Neuron (in vitro differentiated cells): ENCODE measurements at regions not wholly inside any gene's neighbourhood (a gene's known extent, or its start where the extent isn't known, plus 50 kb on each side); places are given as distances from the start of the nearest gene placed in this dataset.
"Not testable (repeated sequence)": the region's sequence is repeated elsewhere in the genome, so short reads cannot be mapped to it uniquely, and the experiment has no call there.

Source experiments
- H2AFZ ChIP-seq: one replicate; pipeline ENCODE4 v1.6.1; 2013; ENCODE audit warnings: low read depth, mild to moderate bottlenecking, inconsistent platforms, low read length, moderate library complexity
- H3K27me3 ChIP-seq: one replicate; pipeline ENCODE4 v1.6.1; 2013; ENCODE audit warnings: low read length; ENCODE audit not compliant: insufficient read depth
- H3K36me3 ChIP-seq: one replicate; pipeline ENCODE4 v1.6.1; 2013; ENCODE audit warnings: low read length; ENCODE audit not compliant: insufficient read depth
- H3K4me1 ChIP-seq: one replicate; pipeline ENCODE4 v1.6.1; 2013; ENCODE audit warnings: low read length; ENCODE audit not compliant: insufficient read depth
- H3K4me3 ChIP-seq: 2 replicates; pipeline ENCODE4 v1.5.1; 2013; ENCODE audit warnings: mild to moderate bottlenecking, low read length, moderate library complexity
- H3K9me3 ChIP-seq: one replicate; pipeline ENCODE4 v1.6.1; 2013; ENCODE audit warnings: low read length

DNA sequence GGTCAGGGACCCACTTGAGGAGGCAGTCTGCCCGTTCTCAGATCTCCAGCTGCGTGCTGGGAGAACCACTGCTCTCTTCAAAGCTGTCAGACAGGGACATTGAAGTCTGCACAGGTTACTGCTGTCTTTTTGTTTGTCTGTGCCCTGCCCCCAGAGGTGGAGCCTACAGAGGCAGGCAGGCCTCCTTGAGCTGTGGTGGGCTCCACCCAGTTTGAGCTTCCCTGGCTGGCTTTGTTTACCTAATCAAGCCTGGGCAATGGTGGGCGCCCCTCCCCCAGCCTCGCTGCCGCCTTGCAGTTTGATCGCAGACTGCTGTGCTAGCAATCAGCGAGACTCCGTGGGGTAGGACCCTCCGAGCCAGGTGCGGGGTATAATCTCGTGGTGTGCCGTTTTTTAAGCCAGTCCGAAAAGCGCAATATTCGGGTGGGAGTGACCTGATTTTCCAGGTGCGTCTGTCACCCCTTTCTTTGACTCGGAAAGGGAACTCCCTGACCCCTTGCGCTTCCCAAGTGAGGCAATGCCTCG lies 375.4 kb downstream of the HTR1B start:
- not testable (repeated sequence) for H2AFZ ChIP-seq, H3K36me3 ChIP-seq, H3K4me1 ChIP-seq, H3K9me3 ChIP-seq, H3K4me3 ChIP-seq, H3K27me3 ChIP-seq

- no peaks in the 10 kb centered on the region for H3K27me3 ChIP-seq
- no peaks in the 10 kb centered on the region for H3K4me1 ChIP-seq
- H3K4me3 ChIP-seq: no peak overlapping the region
- H3K9me3 ChIP-seq: no peaks in the 10 kb centered on the region
- no peak overlapping the region for H2AFZ ChIP-seq
- H3K36me3 ChIP-seq: no peaks in the 10 kb centered on the region
Observed at GRCh38 chr6:77074037-77074713, 389.1 kb downstream of the HTR1B start.

DNA sequence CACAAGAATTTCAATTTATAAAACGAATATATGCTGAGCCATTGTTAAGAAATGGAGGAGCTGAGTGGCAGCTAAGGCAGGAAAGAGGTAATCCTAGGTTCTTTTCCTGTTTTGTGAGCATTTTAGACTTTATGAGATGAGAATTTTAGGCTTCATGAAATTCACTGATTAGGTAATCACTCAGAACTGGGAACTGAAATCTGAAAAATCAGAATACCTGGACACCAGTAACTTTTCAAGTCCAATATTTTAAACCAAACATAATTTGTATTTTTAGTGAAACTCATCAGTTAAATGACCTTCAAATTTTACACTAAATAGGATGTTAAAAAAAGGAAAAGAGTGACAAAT lies 389.9 kb downstream of the HTR1B start:
- no peak overlapping the region for H2AFZ ChIP-seq
- no peaks in the 10 kb centered on the region for H3K27me3 ChIP-seq
- no peaks in the 10 kb centered on the region for H3K4me1 ChIP-seq
- H3K36me3 ChIP-seq: no peaks in the 10 kb centered on the region
- no peaks in the 10 kb centered on the region for H3K9me3 ChIP-seq
- no peak overlapping the region for H3K4me3 ChIP-seq

GRCh38 chr6:77072694-77073409 lies 390.4 kb downstream of the HTR1B start:
- H3K4me1 ChIP-seq: no peaks in the 10 kb centered on the region
- no peaks in the 10 kb centered on the region for H3K9me3 ChIP-seq
- H2AFZ ChIP-seq: no peak overlapping the region
- no peaks in the 10 kb centered on the region for H3K27me3 ChIP-seq
- no peak overlapping the region for H3K4me3 ChIP-seq
- H3K36me3 ChIP-seq: no peaks in the 10 kb centered on the region

GRCh38 chr6:77063494-77063893 lies 399.8 kb downstream of the HTR1B start:
- no peak overlapping the region for H2AFZ ChIP-seq
- no peaks in the 10 kb centered on the region for H3K27me3 ChIP-seq
- H3K4me3 ChIP-seq: no peak overlapping the region
- H3K9me3 ChIP-seq: no peaks in the 10 kb centered on the region
- no peaks in the 10 kb centered on the region for H3K4me1 ChIP-seq
- H3K36me3 ChIP-seq: no peaks in the 10 kb centered on the region

DNA sequence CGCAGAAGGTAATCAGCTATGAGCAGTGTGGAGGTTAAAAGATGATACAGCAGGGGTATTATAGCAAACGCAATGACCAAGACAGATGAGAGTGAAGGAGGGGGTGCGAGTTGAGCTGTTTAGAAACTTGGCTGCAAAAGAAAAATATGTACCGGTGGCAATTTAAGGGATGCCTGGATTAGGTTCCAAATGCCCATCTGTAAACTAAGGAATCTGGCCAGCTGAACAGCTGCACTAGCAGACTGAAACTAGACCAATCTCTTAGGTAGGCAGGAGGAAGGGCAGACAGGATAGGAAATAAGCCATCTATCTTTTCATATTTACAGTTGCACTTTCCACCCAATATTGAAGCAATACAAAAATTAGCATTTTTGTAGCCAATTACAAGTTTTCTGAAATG lies 407.6 kb downstream of the HTR1B start:
- Histone ChIP-seq H3K27me3 (no peaks in the 10 kb centered on the region), H2AFZ (no peak overlapping the region), H3K36me3 (no peaks in the 10 kb centered on the region), H3K4me1 (no peaks in the 10 kb centered on the region), H3K9me3 (no peaks in the 10 kb centered on the region), H3K4me3 (no peak overlapping the region)

- H3K9me3 ChIP-seq: no peaks in the 10 kb centered on the region
- H3K4me1 ChIP-seq: no peaks in the 10 kb centered on the region
- H2AFZ ChIP-seq: no peak overlapping the region
- no peak overlapping the region for H3K4me3 ChIP-seq
- H3K36me3 ChIP-seq: no peaks in the 10 kb centered on the region
- no peaks in the 10 kb centered on the region for H3K27me3 ChIP-seq
Observed at GRCh38 chr6:77040568-77041195, 422.6 kb downstream of the HTR1B start.

GRCh38 chr6:77038807-77039206 lies 424.5 kb downstream of the HTR1B start:
- Histone ChIP-seq H3K36me3 (no peaks in the 10 kb centered on the region), H3K4me1 (no peaks in the 10 kb centered on the region), H3K9me3 (no peaks in the 10 kb centered on the region), H3K4me3 (no peak overlapping the region), H2AFZ (no peak overlapping the region), H3K27me3 (no peaks in the 10 kb centered on the region)

DNA sequence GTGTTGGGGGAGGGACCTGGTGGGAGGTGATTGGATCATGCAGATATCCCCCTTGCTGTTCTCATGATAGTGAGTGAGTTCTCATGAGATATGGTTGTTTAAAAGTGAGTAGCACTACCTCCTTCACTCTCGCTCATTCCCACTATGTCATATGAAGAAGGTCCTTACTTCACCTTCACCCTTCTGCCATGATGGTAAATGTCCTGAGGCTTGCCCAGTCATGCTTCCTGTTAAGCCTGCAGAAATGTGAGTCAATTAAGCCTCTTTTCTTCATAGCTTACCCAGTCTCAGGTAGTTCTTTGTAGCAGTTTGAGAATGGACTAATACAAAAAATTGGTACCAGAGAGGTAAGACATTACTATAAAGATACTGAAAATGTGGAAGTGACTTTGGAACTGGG lies 425.9 kb downstream of the HTR1B start:
- Histone ChIP-seq H3K9me3 (no peaks in the 10 kb centered on the region), H2AFZ (no peak overlapping the region), H3K4me3 (no peak overlapping the region), H3K36me3 (no peaks in the 10 kb centered on the region), H3K27me3 (no peaks in the 10 kb centered on the region), H3K4me1 (no peaks in the 10 kb centered on the region)

DNA sequence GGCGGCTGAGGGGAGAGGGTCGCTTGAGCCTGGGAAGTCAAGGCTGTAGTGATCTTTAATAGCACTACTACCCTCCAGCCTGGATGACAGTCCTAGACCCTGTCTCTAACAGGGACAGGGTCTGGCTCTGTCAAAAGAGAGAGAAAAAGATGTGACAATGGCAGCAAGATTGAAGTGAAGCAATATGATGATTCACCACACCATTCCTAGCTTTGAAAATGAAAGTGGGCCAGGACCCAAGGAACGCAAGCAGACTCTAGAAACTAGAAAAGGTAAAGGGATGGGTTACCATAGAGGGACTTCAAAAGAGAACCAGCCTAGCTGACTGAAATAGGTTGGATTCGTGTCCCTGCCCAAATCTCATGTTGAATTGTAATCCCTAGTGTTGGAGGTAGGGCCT lies 426.9 kb downstream of the HTR1B start:
- H3K4me3 ChIP-seq: no peak overlapping the region

DNA sequence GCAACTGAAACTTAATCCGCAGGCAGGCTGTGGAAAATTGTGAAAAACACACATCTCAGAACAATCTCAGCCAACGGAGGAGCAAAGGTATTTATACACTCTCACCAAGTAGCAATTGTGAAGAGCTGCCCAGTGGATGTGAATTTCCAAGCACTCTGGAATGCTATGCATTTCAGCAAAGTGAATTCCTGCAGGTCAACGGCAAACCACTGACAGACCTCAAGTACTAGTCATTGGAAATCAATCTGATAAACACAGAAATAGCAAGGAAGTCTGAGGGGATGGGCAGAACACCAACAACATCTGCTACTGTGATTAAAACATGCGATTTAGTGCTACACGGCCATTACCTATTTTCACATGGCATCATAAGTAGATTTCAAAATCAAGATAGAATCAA lies 429.1 kb downstream of the HTR1B start:
- Histone ChIP-seq H3K36me3 (no peaks in the 10 kb centered on the region), H3K4me3 (no peak overlapping the region), H2AFZ (no peak overlapping the region), H3K9me3 (no peaks in the 10 kb centered on the region), H3K4me1 (no peaks in the 10 kb centered on the region), H3K27me3 (no peaks in the 10 kb centered on the region)

More for the DNA sequence above, 426.9 kb downstream of the HTR1B start:
- no peaks in the 10 kb centered on the region for H3K36me3 ChIP-seq
- H3K4me1 ChIP-seq: no peaks in the 10 kb centered on the region
- H3K27me3 ChIP-seq: no peaks in the 10 kb centered on the region
- H3K9me3 ChIP-seq: no peaks in the 10 kb centered on the region
- H2AFZ ChIP-seq: no peak overlapping the region

- Histone ChIP-seq H3K36me3 (no peaks in the 10 kb centered on the region), H3K9me3 (no peaks in the 10 kb centered on the region), H3K4me1 (no peaks in the 10 kb centered on the region), H3K4me3 (no peak overlapping the region), H2AFZ (no peak overlapping the region), H3K27me3 (no peaks in the 10 kb centered on the region)
Observed at GRCh38 chr6:77030929-77031674, 432.2 kb downstream of the HTR1B start.

- no peaks in the 10 kb centered on the region for H3K27me3 ChIP-seq
- H2AFZ ChIP-seq: no peak overlapping the region
- no peaks in the 10 kb centered on the region for H3K9me3 ChIP-seq
- no peaks in the 10 kb centered on the region for H3K4me1 ChIP-seq
- no peaks in the 10 kb centered on the region for H3K36me3 ChIP-seq
- no peak overlapping the region for H3K4me3 ChIP-seq
Observed at GRCh38 chr6:77026341-77026740, 436.9 kb downstream of the HTR1B start.
